DLD1 (cell line): ENCODE measurements at regions not wholly inside any gene's neighbourhood (a gene's known extent, or its start where the extent isn't known, plus 50 kb on each side); places are given as distances from the start of the nearest gene placed in this dataset.

Experiments used
- in situ Hi-C: cut with HindIII; loops from 2 replicates; pipeline ENCODE4 v1.10.0; 2017; ENCODE audit warnings: low sequenced_read_pairs

- in situ Hi-C loops, result no loop called here
Measured at GRCh38 chr1:115183158-115183557, 93.9 kb upstream of the TSPAN2 start.

GRCh38 chr1:115182012-115182715, 92.9 kb upstream of the TSPAN2 start:
- in situ Hi-C loops, result no loop called here

GRCh38 chr1:115181231-115181630, 91.9 kb upstream of the TSPAN2 start:
- in situ Hi-C loops, result no loop called here

- in situ Hi-C loops, result no loop called here
Measured at GRCh38 chr1:115179397-115180079, 90.2 kb upstream of the TSPAN2 start.

GRCh38 chr1:115176189-115176588, 86.9 kb upstream of the TSPAN2 start:
- in situ Hi-C loops, result no loop called here

- in situ Hi-C loops, result no loop called here
Measured at GRCh38 chr1:115175596-115175995, 86.3 kb upstream of the TSPAN2 start.

- in situ Hi-C loops, result no loop called here
Measured at GRCh38 chr1:115173151-115173550, 83.8 kb upstream of the TSPAN2 start.

- in situ Hi-C loops, result no loop called here
Measured at GRCh38 chr1:115172270-115172669, 83.0 kb upstream of the TSPAN2 start.

- in situ Hi-C loops, result no loop called here
Measured at GRCh38 chr1:115170961-115171392, 81.7 kb upstream of the TSPAN2 start.

GRCh38 chr1:115170377-115170776, 81.1 kb upstream of the TSPAN2 start:
- in situ Hi-C loops, result no loop called here

- in situ Hi-C loops, result no loop called here
Measured at GRCh38 chr1:115168026-115168425, 78.7 kb upstream of the TSPAN2 start.

GRCh38 chr1:115166531-115167091, 77.3 kb upstream of the TSPAN2 start:
- in situ Hi-C loops, result no loop called here

GRCh38 chr1:115165776-115166175, 76.5 kb upstream of the TSPAN2 start:
- in situ Hi-C loops, result no loop called here

GRCh38 chr1:115164940-115165705, 75.8 kb upstream of the TSPAN2 start:
- in situ Hi-C loops, result no loop called here

GRCh38 chr1:115164484-115164883, 75.2 kb upstream of the TSPAN2 start:
- in situ Hi-C loops, result no loop called here

GRCh38 chr1:115160728-115161127, 71.4 kb upstream of the TSPAN2 start:
- in situ Hi-C loops, result no loop called here

- in situ Hi-C loops, result no loop called here
Measured at GRCh38 chr1:115159958-115160357, 70.7 kb upstream of the TSPAN2 start.

GRCh38 chr1:115158181-115158580, 68.9 kb upstream of the TSPAN2 start:
- in situ Hi-C loops, result no loop called here

GRCh38 chr1:115156826-115157468, 67.6 kb upstream of the TSPAN2 start:
- in situ Hi-C loops, result no loop called here

- in situ Hi-C loops, result no loop called here
Measured at GRCh38 chr1:115153966-115154557, 64.8 kb upstream of the TSPAN2 start.
